IMR-90 (cell line): ENCODE measurements at regions not wholly inside any gene's neighbourhood (a gene's known extent, or its start where the extent isn't known, plus 50 kb on each side); places are given as distances from the start of the nearest gene placed in this dataset.

ENCODE experiments used
- BHLHE40 ChIP-seq: fragments of 150-350 bp; IDR thresholded peaks from 2 replicates; pipeline ENCODE4 v1.6.1; 2016; ENCODE audit warnings: mild to moderate bottlenecking, low read depth, low read length
- CEBPB ChIP-seq: IDR thresholded peaks from 2 replicates; pipeline ENCODE4 v1.6.1; 2012; ENCODE audit warnings: low read depth, low read length, improper control_type of control experiment
- CHD1 ChIP-seq: IDR thresholded peaks from 2 replicates; pipeline ENCODE4 v1.6.1; 2012; ENCODE audit warnings: low read depth, low read length, improper control_type of control experiment
- MAFK ChIP-seq: IDR thresholded peaks from 2 replicates; pipeline ENCODE4 v1.6.1; 2012; ENCODE audit warnings: low read depth, low read length, improper control_type of control experiment
- MAZ ChIP-seq: IDR thresholded peaks from 2 replicates; pipeline ENCODE4 v1.6.1; 2012; ENCODE audit warnings: low read depth, mild to moderate bottlenecking, low read length, improper control_type of control experiment, moderate library complexity, borderline replicate concordance
- MXI1 ChIP-seq: IDR thresholded peaks from 2 replicates; pipeline ENCODE4 v1.6.1; 2012; ENCODE audit warnings: low read depth, mild to moderate bottlenecking, low read length, moderate library complexity, borderline replicate concordance
- POLR2A ChIP-seq: IDR thresholded peaks from 2 replicates; pipeline ENCODE4 v1.6.1; 2012; ENCODE audit warnings: mild to moderate bottlenecking, low read depth, low read length
- RFX5 ChIP-seq: IDR thresholded peaks from 2 replicates; pipeline ENCODE4 v1.8.0; 2012; ENCODE audit warnings: low read depth, mild to moderate bottlenecking, low read length, moderate library complexity
- TF ChIP-seq, protein P1 (sequence below): conservative IDR thresholded peaks from 2 replicates; pipeline ENCODE4 v1.5.1; 2012; ENCODE audit warnings: mild to moderate bottlenecking, low read depth, low read length, improper control_type of control experiment
- TF ChIP-seq, protein P2 (sequence below): fragments of 150-350 bp; IDR thresholded peaks from 2 replicates; pipeline ENCODE4 v1.6.1; 2016; ENCODE audit warnings: low read depth, mild to moderate bottlenecking, low read length, moderate library complexity, borderline replicate concordance

DNA sequence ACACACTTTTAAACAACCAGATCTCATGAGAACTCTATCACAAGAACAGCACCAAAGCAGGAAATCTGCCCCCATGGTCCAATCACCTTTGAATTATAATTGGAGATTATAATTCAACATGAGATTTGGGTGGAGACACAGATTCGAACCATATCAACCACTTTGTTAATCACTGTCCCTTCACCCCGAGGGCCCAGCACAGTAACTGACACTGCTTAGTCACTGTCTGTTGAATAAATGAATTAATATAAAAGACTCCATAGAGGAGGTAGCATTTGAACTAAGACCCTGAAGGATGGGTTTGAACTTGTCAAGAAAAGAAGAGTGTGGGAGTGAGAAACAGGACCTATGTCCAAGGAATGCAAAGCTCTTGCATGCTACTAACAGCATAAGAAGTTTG lies 276.4 kb downstream of the SHOX2 start:
- TF ChIP-seq POLR2A, result no peak
- TF ChIP-seq, protein P1, sequence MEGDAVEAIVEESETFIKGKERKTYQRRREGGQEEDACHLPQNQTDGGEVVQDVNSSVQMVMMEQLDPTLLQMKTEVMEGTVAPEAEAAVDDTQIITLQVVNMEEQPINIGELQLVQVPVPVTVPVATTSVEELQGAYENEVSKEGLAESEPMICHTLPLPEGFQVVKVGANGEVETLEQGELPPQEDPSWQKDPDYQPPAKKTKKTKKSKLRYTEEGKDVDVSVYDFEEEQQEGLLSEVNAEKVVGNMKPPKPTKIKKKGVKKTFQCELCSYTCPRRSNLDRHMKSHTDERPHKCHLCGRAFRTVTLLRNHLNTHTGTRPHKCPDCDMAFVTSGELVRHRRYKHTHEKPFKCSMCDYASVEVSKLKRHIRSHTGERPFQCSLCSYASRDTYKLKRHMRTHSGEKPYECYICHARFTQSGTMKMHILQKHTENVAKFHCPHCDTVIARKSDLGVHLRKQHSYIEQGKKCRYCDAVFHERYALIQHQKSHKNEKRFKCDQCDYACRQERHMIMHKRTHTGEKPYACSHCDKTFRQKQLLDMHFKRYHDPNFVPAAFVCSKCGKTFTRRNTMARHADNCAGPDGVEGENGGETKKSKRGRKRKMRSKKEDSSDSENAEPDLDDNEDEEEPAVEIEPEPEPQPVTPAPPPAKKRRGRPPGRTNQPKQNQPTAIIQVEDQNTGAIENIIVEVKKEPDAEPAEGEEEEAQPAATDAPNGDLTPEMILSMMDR, result no peak
- TF ChIP-seq CHD1, result no peak
- TF ChIP-seq, protein P2, sequence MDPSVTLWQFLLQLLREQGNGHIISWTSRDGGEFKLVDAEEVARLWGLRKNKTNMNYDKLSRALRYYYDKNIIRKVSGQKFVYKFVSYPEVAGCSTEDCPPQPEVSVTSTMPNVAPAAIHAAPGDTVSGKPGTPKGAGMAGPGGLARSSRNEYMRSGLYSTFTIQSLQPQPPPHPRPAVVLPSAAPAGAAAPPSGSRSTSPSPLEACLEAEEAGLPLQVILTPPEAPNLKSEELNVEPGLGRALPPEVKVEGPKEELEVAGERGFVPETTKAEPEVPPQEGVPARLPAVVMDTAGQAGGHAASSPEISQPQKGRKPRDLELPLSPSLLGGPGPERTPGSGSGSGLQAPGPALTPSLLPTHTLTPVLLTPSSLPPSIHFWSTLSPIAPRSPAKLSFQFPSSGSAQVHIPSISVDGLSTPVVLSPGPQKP, result no peak
- no peak for TF ChIP-seq BHLHE40
- no peak for TF ChIP-seq MXI1
- TF ChIP-seq CEBPB, result no peak
- no peak for TF ChIP-seq MAZ
- no peak for TF ChIP-seq MAFK
- no peak for TF ChIP-seq RFX5
